H4 (cell line): ENCODE measurements at regions not wholly inside any gene's neighbourhood (a gene's known extent, or its start where the extent isn't known, plus 50 kb on each side); places are given as distances from the start of the nearest gene placed in this dataset.

Experiments
- DNase-seq: peaks from one replicate; pipeline ENCODE4 v3.0.0-alpha.2; 2015; ENCODE audit warnings: low spot score

GRCh38 chr3:176933704-176934103 is 263.6 kb downstream of the TBL1XR1 start:
- no peak for DNase-seq

DNA sequence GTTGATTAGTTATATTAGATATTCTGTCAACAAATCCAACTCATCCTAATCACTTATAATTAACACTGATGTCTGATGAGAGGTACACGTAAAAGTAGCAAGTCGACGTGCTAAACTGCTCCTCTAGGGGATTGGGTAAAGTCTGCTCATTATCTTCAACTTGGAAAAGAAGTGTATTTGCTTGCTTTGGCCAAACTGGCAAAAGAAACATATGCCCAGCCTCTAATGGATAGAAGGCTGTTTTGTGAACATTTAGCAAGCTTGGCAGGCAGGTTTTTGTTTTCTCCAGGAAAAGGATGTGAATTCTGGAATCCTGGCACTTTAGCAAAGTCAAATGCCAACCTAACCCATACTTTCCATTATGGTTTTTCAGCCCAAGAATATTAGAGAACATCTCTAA is 264.8 kb downstream of the TBL1XR1 start:
- DNase-seq = no peak

GRCh38 chr3:176931991-176932390 is 265.3 kb downstream of the TBL1XR1 start:
- DNase-seq = no peak

DNA sequence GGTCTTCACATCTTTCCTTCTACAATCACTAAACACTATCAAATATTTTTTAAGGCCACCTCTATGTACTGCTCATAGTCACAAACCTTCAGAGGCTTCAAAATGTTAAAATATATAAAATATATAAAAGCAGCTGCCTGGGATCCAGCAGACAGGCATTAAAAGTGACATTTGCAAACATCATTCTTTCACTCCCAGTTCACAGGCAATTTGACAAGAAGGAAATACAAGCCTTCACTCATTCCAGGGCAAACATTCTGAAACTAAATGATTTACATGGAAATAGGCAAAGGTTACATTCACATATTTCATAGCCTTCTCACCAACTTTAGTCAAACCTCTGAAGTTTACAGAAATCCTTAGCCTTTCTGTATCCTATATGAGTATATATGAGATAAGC is 266.3 kb downstream of the TBL1XR1 start:
- DNase-seq = no peak

DNA sequence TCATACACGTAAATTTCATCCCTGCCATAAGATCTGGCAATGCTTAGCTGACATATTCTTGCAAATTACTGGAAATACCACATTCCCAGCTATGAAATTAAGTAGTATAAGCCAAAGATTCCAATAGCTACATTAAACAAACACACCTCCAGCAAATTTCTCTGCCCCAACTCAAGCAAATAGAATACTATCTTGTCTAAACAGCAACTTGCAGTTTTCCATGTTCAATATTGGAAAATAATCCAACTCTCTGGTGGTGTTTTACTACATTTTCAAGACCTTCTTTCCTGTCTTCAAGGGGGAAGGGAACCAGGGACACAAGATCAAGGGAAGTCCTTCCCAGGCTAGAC is 268.7 kb downstream of the TBL1XR1 start:
- no peak for DNase-seq

DNA sequence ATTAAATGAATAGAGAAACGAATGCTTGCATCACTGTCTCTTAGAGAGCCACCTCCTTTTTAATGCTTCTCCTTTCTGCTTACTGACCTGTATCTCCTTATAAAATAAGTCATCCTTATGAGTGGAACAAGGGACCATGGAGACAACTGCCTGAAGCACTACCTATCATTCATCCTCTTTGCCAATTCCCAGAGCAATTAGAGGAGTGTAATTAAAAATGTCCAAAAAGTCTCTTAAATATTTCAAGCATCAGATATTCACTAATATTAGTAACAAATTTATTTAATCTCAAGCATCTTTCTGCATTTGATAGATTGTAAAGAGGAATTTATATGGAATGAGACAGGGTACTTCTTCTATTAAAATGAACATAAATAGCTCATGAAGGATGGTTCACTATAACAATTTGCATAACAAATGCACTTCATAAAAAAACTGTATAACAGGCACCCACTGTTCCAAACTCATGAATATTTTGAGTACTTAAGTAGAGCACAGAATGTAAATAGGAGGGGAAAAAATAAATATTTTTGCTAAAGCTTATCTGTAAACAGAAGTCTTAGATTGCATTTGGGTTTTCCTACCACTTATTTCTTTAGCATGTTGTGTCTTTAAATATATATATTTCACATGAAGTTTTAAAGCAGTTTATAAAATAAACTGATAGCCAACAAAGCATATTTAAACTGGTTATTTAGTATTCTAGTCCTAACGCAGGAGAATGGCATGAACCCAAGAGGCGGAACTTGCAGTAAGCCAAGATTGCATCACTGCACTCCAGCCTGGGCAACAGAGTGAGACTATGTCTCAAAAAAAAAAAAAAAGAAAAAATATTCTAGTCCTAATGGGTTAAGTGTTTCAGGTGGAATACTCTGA is 269.3 kb downstream of the TBL1XR1 start:
- DNase-seq = no peak

GRCh38 chr3:176927280-176927679 is 270.0 kb downstream of the TBL1XR1 start:
- DNase-seq = no peak

DNA sequence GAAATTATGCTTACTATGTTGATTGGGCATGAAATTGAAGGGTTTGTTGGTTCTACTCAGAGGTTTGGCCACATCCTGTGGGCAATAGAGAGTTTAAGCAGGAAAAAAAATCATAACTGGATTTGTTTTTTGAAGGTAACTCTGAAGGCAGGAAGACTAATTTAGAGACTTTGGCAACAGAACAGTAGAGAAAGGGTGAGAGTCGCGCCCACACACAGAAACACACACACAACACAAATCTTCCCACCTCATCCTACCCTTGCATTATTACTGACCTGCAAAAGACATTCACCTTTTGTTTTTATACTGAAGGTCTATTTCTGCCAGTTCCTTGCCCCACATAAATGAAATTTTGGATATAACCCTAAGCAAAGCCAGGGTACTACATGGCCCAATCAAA is 270.6 kb downstream of the TBL1XR1 start:
- no peak for DNase-seq

GRCh38 chr3:176926034-176926433 is 271.2 kb downstream of the TBL1XR1 start:
- DNase-seq = no peak

GRCh38 chr3:176920766-176921160 is 276.5 kb downstream of the TBL1XR1 start:
- DNase-seq = peak; percentile 39

DNA sequence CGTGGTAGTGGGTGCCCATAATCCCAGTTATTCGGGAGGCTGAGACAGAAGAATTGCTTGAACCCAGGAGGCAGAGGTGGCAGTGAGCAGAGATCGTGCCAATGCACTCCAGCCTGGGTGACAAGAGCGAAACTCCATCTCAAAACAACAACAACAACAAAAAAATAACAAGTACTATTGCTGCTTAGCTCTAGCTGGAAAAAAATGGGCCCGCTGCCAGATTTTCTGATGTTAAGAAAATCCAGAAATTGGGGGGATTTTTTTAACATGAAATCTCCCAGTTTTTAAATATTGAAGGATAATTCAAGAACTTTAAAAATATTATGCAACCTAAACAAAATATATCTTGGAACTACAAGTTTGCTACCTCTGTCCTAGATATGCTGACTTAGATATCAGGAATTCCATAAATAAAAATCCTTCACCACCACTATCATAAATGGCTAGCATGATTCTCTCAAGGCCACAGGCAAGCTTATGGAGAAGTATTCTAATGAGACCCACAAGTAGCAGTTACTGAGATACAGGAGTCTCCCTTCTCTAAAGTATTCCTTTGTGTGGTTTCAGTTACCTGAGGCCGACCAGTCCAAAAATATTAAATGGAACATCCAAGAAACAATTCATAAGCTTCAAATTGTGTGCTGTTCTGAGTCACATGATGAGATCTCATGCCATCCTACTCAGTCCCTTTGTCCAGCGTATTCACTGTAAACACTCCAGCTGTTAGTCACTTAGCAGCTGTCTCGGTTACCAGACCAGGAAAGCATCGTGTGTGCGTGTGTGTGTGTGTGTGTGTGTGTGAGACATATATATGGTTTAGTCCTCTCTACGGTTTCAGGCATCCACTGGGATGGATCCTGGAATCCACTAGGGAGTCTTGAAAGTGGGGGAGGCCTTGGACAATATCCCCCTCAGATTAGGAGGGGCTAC is 277.2 kb downstream of the TBL1XR1 start:
- DNase-seq = peak; percentile 95

DNA sequence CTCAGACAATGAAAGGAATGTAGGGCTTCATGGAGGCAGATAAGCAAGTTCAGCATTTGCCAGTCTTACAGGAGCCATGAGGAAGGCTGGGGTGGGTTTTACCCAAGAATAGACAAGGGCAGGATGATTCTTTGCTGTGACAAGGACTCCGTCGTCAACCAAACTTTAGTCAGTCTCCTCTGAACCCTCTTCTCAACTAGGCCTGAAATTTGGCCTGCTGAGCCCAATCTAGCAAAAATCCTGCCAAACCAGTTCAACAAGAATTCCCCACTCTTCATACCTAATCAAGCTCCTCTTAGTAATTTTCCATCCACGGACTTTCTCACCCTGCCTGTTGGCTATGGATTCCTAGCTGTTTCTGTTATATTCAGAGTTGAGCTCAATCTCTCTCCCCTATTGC is 280.5 kb downstream of the TBL1XR1 start:
- DNase-seq = no peak

GRCh38 chr3:176914764-176915163 is 282.5 kb downstream of the TBL1XR1 start:
- DNase-seq = no peak

- no peak for DNase-seq
These were observed 285.7 kb downstream of the TBL1XR1 start for GRCh38 chr3:176911579-176911978.

- DNase-seq = no peak
These were observed 288.2 kb downstream of the TBL1XR1 start for GRCh38 chr3:176909044-176909443.

- DNase-seq = peak; percentile 89
These were observed 291.0 kb downstream of the TBL1XR1 start for GRCh38 chr3:176906046-176906905.

DNA sequence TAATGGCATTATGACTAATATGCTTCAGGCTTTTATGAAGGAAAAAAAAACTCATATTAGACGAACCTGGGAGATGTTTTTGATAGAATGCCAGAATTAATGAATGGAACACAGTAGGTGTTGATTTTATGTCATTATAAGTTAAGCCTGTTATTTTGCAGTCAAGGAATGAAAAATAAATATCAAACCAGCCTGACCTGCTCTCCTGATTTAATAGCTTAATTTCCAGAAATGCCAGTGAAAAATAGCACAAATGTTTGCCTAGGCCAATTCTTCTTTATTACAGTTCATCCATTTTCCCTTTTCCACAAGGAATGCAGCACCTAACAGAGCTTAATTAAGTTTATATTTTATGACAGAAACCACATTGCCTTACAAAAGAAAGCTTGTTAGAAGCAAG is 292.0 kb downstream of the TBL1XR1 start:
- no peak for DNase-seq

- no peak for DNase-seq
These were observed 292.8 kb downstream of the TBL1XR1 start for GRCh38 chr3:176904506-176904905.

DNA sequence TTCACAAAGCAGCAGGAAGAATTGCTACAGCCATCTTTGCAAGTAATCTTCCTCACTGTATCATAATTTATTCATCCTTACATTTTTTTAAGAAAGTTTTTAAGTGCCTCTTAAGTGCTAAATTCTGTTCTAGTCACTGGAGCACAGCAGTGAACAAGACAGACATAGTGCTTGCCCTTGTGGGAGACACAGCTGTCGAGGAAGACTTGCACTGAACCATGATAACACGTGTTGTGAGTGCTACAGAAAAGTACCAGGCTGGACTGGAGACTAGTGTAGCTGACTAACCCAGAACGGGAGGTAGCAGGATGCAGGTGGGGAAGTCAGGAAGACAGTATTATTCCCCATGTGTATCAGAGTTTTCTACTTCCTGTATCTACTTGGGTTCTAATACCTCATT is 300.6 kb downstream of the TBL1XR1 start:
- DNase-seq = no peak

DNA sequence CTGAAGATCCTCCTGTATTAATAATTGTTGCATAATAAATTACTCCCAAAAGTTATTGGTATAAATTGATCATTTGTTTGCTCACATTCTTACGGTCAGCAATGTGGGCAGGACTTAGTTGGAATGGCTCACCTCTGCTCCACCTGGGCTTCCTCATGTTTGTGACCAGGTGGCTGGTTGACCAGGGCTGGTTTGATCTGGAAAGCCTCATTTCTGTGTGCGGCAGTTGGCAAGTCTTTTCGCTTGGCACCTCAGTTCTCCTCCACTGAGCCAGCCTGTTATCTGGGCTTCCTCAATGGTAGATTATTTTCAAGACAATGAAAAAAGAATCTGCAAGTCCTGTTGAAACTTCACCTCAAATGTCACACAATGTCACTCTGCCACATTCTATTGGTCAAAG is 301.1 kb downstream of the TBL1XR1 start:
- no peak for DNase-seq

DNA sequence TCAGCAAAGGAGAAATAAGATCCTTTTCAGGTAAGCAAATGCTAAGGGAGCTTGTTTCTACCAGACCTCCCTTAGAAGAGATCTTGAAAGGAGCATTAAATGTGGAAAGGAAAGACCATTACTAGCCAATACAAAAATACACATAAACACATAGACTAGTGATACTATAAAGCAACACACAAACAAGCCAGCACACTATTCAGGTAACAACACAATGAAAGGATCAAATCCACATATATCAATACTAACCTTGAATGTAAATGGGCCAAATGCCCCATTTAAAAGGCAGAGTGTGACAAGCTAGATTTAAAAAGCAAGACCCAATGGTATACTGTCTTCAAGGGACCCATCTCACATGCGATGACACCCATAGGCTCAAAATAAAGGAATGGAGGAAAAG is 317.6 kb downstream of the TBL1XR1 start:
- no peak for DNase-seq

DNA sequence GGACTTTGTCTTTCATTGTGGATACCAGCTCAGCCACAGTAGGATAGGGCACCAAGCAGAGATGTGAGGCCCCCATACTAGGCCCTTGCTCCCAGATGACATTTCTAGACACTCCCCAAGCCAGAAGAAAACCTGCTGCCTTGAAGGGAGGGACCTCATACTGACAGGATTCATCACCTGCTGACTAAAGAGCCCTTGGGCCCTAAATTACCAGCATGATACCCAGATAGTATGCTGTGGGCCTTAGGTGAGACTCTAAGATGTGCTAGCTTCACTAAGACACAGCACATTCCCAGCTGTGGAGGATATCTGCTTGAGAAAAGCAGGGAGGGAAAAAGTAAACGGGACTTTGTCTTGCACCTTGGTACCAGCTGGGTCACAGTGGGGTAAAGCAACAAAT is 324.0 kb downstream of the TBL1XR1 start:
- no peak for DNase-seq
